ENCODE measurements at regions not wholly inside any gene's neighbourhood (a gene's known extent, or its start where the extent isn't known, plus 50 kb on each side); places are given as distances from the start of the nearest gene placed in this dataset.

DNA sequence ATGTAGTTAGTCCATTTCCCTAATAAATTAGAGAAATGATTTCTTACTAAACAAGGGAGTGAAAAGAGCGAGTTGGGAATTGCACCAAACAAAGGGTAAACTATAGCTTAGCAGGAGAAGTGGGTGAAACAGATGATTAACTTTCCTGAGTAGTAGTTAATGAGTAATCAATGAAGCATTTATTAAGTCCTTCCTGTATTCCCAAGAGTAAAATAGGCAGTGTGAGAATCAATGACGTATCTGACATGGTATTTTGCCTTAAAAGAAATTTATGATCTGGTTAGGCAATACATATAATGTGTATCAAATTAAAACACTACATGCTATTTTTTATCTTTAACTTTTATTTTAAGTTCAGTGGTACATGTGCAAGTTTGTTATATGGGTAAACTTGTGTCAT, 142.8 kb downstream of the KLF5 start:
- POLR2A ChIA-PET = no interaction called here

DNA sequence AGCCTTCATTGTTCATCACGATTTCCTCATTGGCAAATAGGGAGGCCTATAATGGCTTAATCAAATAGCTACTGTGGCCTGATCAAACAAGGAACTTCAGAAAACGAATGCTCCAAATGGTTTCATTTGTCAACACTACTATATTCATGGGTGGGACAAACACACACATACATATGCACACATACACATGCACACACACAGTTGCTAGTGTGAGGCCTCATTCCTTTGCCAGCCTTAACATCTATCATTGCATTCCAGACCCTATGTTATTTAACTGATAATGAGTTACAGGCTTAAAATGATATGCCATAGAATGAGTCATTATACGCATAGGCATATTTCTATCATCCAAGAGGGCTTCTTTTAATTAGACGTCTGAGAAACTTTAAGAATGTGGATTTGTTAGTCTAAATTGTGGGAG, 140.2 kb downstream of the KLF5 start:
- Mint-ChIP-seq H3K4me1 (no peaks in the 10 kb centered on the region), H3K4me3 (no peak overlapping the region), H3K27ac (no peak overlapping the region), H3K9me3 (no peaks in the 10 kb centered on the region), H3K27me3 (no peaks in the 10 kb centered on the region), H3K36me3 (ENCODE audit: low read depth) (no peaks in the 10 kb centered on the region)
- ChIA-PET POLR2A (no interaction called here), CTCF (no interaction called here)
- intact Hi-C loops (cut with micrococcal nuclease) = no loop called here
- TF ChIP-seq, protein P1, sequence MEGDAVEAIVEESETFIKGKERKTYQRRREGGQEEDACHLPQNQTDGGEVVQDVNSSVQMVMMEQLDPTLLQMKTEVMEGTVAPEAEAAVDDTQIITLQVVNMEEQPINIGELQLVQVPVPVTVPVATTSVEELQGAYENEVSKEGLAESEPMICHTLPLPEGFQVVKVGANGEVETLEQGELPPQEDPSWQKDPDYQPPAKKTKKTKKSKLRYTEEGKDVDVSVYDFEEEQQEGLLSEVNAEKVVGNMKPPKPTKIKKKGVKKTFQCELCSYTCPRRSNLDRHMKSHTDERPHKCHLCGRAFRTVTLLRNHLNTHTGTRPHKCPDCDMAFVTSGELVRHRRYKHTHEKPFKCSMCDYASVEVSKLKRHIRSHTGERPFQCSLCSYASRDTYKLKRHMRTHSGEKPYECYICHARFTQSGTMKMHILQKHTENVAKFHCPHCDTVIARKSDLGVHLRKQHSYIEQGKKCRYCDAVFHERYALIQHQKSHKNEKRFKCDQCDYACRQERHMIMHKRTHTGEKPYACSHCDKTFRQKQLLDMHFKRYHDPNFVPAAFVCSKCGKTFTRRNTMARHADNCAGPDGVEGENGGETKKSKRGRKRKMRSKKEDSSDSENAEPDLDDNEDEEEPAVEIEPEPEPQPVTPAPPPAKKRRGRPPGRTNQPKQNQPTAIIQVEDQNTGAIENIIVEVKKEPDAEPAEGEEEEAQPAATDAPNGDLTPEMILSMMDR (IDR thresholded peaks at IDR 0.05) = no peak
- ATAC-seq (ENCODE audit: low read depth) = no peak
- no peak for DNase-seq

More for the DNA sequence above, 142.8 kb downstream of the KLF5 start:
- H3K27me3 Mint-ChIP-seq = no peaks in the 10 kb centered on the region
- TF ChIP-seq, protein P1 (IDR thresholded peaks at IDR 0.05) = no peak
- no peak overlapping the region for H3K4me3 Mint-ChIP-seq
- no peaks in the 10 kb centered on the region for H3K9me3 Mint-ChIP-seq
- ATAC-seq (ENCODE audit: low read depth) (no peak), DNase-seq (no peak)
- H3K36me3 Mint-ChIP-seq (ENCODE audit: low read depth) = no peaks in the 10 kb centered on the region
- H3K27ac Mint-ChIP-seq = no peak overlapping the region
- intact Hi-C loops (cut with micrococcal nuclease) = no loop called here
- CTCF ChIA-PET = no interaction called here
- H3K4me1 Mint-ChIP-seq = no peaks in the 10 kb centered on the region

DNA sequence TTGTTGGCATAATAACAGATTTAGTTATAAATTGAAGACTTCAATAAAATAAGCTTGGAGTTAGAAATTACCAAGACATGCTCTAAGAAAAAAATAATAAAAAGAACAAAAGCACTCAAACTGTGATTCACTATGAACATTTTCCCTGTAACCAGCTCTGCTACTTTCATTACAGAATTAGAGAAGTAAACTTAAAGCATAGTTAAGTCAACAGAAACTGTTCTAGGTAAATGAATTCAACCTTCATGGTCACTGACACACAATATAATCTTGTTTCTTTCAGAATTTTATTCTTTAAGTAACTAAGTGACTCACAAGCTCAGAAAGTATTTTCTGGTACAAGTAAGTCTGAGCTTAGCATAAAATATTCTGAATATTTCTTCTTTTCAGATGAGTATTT, 136.3 kb downstream of the KLF5 start:
- H3K4me3 Mint-ChIP-seq = no peak overlapping the region
- ATAC-seq (ENCODE audit: low read depth) (no peak), DNase-seq (no peak)
- no peaks in the 10 kb centered on the region for H3K27me3 Mint-ChIP-seq
- TF ChIP-seq, protein P1 (IDR thresholded peaks at IDR 0.05) = no peak
- ChIA-PET CTCF (interaction anchor here (0.6 to 0.7 kb wide), 2 partner anchors 12 to 738 kb away, joined by 3 read pairs; no protein-coding TSS in a partner anchor), POLR2A (no interaction called here)
- H3K27ac Mint-ChIP-seq = no peak overlapping the region
- no peaks in the 10 kb centered on the region for H3K36me3 Mint-ChIP-seq (ENCODE audit: low read depth)
- H3K4me1 Mint-ChIP-seq = no peaks in the 10 kb centered on the region
- H3K9me3 Mint-ChIP-seq = no peaks in the 10 kb centered on the region
- intact Hi-C loops (cut with micrococcal nuclease) = no loop called here

DNA sequence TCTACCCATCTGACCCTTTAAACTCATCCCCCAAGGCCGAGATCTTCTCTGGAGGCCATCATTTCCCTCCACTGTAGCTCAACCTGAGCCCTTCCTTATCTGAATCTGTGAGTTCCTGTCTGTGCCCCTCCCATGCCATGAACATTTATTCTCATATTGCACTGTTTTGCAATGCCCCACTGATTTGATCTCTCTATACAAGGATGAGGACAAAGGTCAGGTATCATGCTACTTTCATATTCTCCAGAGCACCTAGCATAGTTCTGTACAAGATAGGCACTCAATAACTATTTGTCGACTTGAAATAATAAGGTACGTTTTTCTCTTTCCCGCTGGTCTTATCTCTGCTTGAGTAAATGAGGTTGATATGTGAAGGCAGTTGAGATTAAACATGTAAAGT, 135.5 kb downstream of the KLF5 start:
- POLR2A ChIA-PET = no interaction called here
- intact Hi-C loops (cut with micrococcal nuclease) = no loop called here
- H3K27ac Mint-ChIP-seq = no peak overlapping the region
- CTCF ChIA-PET = no interaction called here
- no peak for DNase-seq
- no peaks in the 10 kb centered on the region for H3K27me3 Mint-ChIP-seq
- H3K4me1 Mint-ChIP-seq = no peaks in the 10 kb centered on the region
- H3K9me3 Mint-ChIP-seq = no peaks in the 10 kb centered on the region
- H3K4me3 Mint-ChIP-seq = no peak overlapping the region
- H3K36me3 Mint-ChIP-seq (ENCODE audit: low read depth) = no peaks in the 10 kb centered on the region
- TF ChIP-seq, protein P1 (IDR thresholded peaks at IDR 0.05) = no peak
- ATAC-seq (ENCODE audit: low read depth) = no peak

DNA sequence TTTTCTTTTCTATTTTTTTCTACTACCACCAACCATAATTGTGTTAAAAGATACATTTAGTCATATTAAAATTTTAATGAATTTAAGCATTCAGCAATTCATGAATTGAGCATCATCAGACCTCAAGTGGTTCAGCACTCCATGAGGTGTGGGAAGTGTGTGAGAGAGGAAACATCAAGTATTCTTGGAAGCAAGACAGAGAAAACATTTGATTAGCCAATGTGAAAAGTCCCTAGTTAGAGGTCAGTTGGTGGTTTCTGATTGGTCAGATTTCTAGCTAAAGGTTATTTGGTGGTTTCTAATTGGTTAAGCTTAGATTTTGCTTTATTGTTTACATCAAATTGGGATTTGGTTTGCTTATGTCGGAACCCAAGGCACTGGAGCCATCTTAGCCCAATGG, 134.7 kb downstream of the KLF5 start:
- ChIA-PET POLR2A (no interaction called here), CTCF (no interaction called here)
- H3K27me3 Mint-ChIP-seq = no peaks in the 10 kb centered on the region
- ATAC-seq (ENCODE audit: low read depth) (no peak), DNase-seq (no peak)
- H3K4me1 Mint-ChIP-seq = no peaks in the 10 kb centered on the region
- H3K9me3 Mint-ChIP-seq = no peaks in the 10 kb centered on the region
- intact Hi-C loops (cut with micrococcal nuclease) = no loop called here
- no peak overlapping the region for H3K27ac Mint-ChIP-seq
- TF ChIP-seq, protein P1 (IDR thresholded peaks at IDR 0.05) = no peak
- H3K36me3 Mint-ChIP-seq (ENCODE audit: low read depth) = no peaks in the 10 kb centered on the region
- H3K4me3 Mint-ChIP-seq = no peak overlapping the region

All from activated B cell treated with CpG ODN at 0.5 μM for 24 hours (primary cell).